ENCODE measurements at regions not wholly inside any gene's neighbourhood (a gene's known extent, or its start where the extent isn't known, plus 50 kb on each side); places are given as distances from the start of the nearest gene placed in this dataset.

DNA sequence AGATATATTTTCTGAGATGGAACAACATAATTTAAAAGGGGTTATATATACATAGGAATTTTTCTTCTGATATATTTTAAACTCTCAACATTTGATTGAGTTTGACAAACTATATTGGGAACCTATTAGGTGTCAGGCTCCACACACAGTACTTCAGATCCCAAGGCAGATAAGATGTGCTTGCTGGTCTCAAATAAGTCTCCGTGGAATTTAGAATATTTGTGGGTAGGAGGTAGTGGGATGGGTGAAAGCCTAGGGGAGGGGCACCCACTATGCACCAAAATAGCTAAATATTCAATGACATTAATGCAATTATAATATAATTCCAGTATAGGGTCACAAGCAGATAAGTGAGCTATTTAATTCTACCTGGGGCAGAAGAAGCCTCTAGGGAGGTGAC is 81.5 kb downstream of the ARL4A start:
- H3K36me3 ChIP-seq (ENCODE audit: control insufficient read depth in 2 of 2, extremely low read depth in 1 of 2, insufficient read depth in 2 of 2, low read length in 2 of 2): no peaks in the 10 kb centered on the region
- no peaks in the 10 kb centered on the region for H4K20me1 ChIP-seq (replicated peaks; ENCODE audit: control insufficient read depth, extremely low read depth, insufficient read depth, low read length)
- CTCF ChIA-PET: interaction anchor here (2.6 kb wide), 1 partner anchor 82 kb away, joined by 12 read pairs; the partner anchor contains the start of gene ARL4A
- no peaks in the 10 kb centered on the region for H3K79me2 ChIP-seq (ENCODE audit: control insufficient read depth, insufficient read depth, low read length)
- no TSS peak for BruUV-seq (replicated peaks)
- DNase-seq (ENCODE audit: low read depth, low spot score) (no peak), FAIRE-seq (no peak)
- H3K9me1 ChIP-seq (replicated peaks; ENCODE audit: control insufficient read depth, extremely low read depth, insufficient read depth, low read length): no peaks in the 10 kb centered on the region
- H3K4me2 ChIP-seq (ENCODE audit: insufficient read depth, low read length): no peak overlapping the region
- H3K27ac ChIP-seq (ENCODE audit: insufficient read depth, low read depth, low read length): no peak overlapping the region
- no peak overlapping the region for H3K9ac ChIP-seq (replicated peaks; ENCODE audit: extremely low read depth, insufficient read depth, low read length)
- peaks cover 33% of the 10 kb centered on the region for H3K4me1 ChIP-seq (ENCODE audit: control insufficient read depth, extremely low read depth, insufficient read depth, low read length)
- no peak overlapping the region for H3K4me3 ChIP-seq (replicated peaks in 1 of 3; ENCODE audit: insufficient read depth in 1 of 3, low read depth in 1 of 3, low read length in 3 of 3)
- no peaks in the 10 kb centered on the region for H3K27me3 ChIP-seq (ENCODE audit: control insufficient read depth in 2 of 2, insufficient read depth in 2 of 2, low read length in 2 of 2)
- H2AFZ ChIP-seq (ENCODE audit: low read depth, low read length): no peak overlapping the region
- no peak for TF ChIP-seq MYC (IDR thresholded peaks at IDR 0.05; ENCODE audit: low read depth, low read length)
- TF ChIP-seq, protein P1, sequence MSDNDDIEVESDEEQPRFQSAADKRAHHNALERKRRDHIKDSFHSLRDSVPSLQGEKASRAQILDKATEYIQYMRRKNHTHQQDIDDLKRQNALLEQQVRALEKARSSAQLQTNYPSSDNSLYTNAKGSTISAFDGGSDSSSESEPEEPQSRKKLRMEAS (IDR thresholded peaks at IDR 0.05; ENCODE audit: insufficient read depth, insufficient read length): no peak
- TF ChIP-seq FOS (IDR thresholded peaks at IDR 0.05; ENCODE audit: borderline replicate concordance, insufficient read depth, low read length): no peak
- TF ChIP-seq POLR2AphosphoS5 (IDR thresholded peaks at IDR 0.05; ENCODE audit: insufficient read depth, low read depth, low read length): no peak
- TF ChIP-seq JUN (IDR thresholded peaks at IDR 0.05; ENCODE audit: borderline replicate concordance, insufficient read depth, insufficient read length, low read depth): no peak
- TF ChIP-seq POLR2A (IDR thresholded peaks at IDR 0.05; ENCODE audit: low read depth, low read length): no peak
- no peak for TF ChIP-seq GATA2 (IDR thresholded peaks at IDR 0.05; ENCODE audit: insufficient read depth, insufficient read length, low read depth, low read length)
- no peak for TF ChIP-seq EZH2 (IDR thresholded peaks at IDR 0.05; ENCODE audit: borderline replicate concordance, low read depth, low read length, severe bottlenecking)
- TF ChIP-seq, protein P2, sequence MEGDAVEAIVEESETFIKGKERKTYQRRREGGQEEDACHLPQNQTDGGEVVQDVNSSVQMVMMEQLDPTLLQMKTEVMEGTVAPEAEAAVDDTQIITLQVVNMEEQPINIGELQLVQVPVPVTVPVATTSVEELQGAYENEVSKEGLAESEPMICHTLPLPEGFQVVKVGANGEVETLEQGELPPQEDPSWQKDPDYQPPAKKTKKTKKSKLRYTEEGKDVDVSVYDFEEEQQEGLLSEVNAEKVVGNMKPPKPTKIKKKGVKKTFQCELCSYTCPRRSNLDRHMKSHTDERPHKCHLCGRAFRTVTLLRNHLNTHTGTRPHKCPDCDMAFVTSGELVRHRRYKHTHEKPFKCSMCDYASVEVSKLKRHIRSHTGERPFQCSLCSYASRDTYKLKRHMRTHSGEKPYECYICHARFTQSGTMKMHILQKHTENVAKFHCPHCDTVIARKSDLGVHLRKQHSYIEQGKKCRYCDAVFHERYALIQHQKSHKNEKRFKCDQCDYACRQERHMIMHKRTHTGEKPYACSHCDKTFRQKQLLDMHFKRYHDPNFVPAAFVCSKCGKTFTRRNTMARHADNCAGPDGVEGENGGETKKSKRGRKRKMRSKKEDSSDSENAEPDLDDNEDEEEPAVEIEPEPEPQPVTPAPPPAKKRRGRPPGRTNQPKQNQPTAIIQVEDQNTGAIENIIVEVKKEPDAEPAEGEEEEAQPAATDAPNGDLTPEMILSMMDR (IDR thresholded peaks at IDR 0.05; ENCODE audit: extremely low read depth in 1 of 2, insufficient read depth in 1 of 2, low read depth in 1 of 2, low read length in 2 of 2): no peak
- dilution Hi-C loops (cut with MboI; ENCODE audit: extremely low pct_ligation_motif_present, low sequenced_read_pairs): no loop called here
- H3K9me3 ChIP-seq (replicated peaks; ENCODE audit: control insufficient read depth, insufficient read depth, low read length): no peaks in the 10 kb centered on the region
- intact Hi-C loops (cut with micrococcal nuclease): no loop called here
- POLR2A ChIA-PET: no interaction called here

Measured in endothelial cell of umbilical vein (primary cell).